ENCODE measurements at regions not wholly inside any gene's neighbourhood (a gene's known extent, or its start where the extent isn't known, plus 50 kb on each side); places are given as distances from the start of the nearest gene placed in this dataset.

DNA sequence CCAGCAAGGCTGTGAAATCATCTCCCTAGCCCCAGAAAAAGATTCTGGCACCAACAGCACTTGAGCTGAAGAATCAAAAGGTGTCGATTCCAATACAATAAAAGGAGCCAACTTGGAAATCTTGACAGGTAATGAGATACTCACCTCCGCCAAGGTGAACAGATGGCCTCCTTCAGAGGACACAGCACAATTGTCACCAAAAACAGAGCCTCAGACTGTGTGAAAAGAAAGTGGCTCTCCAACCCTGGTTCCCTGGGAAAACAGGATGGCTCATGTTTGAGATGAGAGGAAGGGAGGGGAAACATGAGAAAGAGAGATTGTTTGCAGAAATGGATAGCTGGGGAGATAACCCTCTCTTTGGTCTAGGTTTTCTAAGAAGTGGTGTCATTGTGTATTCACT lies 168.9 kb downstream of the HS3ST1 start (continued):
- TF ChIP-seq CTCF (IDR thresholded peaks at IDR 0.05; ENCODE audit: control extremely low read depth in 1 of 3, insufficient read depth in 1 of 3, low read depth in 1 of 3, low read length in 3 of 3) = no peak
- no peak for TF ChIP-seq TAF1 (IDR thresholded peaks at IDR 0.05; ENCODE audit: low read depth, low read length)
- TF ChIP-seq FOSL1 (IDR thresholded peaks at IDR 0.05; ENCODE audit: insufficient read depth, low read depth, low read length) = no peak
- no peak for TF ChIP-seq BCL11A (IDR thresholded peaks at IDR 0.05; ENCODE audit: low read depth in 2 of 2, low read length in 2 of 2)
- TF ChIP-seq EZH2 (IDR thresholded peaks at IDR 0.05; ENCODE audit: low read depth, low read length, severe bottlenecking) = no peak
- no peak for TF ChIP-seq BACH1 (IDR thresholded peaks at IDR 0.05; ENCODE audit: low read length)

Measured in H1 (cell line).